ENCODE measurements at regions not wholly inside any gene's neighbourhood (a gene's known extent, or its start where the extent isn't known, plus 50 kb on each side); places are given as distances from the start of the nearest gene placed in this dataset.

GRCh38 chr2:2797797-2798196, 466.7 kb upstream of the MYT1L start (continued):
- TF ChIP-seq REST (IDR thresholded peaks at IDR 0.05): no peak

- Histone ChIP-seq H3K4me1 (ENCODE audit: control insufficient read depth in 4 of 4, insufficient read depth in 4 of 4, low read length in 3 of 4) (no peaks in the 10 kb centered on the region), H3K9me3 (ENCODE audit: control insufficient read depth in 4 of 4, low read length in 3 of 4) (no peaks in the 10 kb centered on the region), H3K9ac (ENCODE audit: low read depth in 1 of 2, low read length in 2 of 2) (no peak overlapping the region), H3K27me3 (ENCODE audit: control insufficient read depth in 4 of 4, insufficient read depth in 4 of 4, low read length in 3 of 4) (no peaks in the 10 kb centered on the region), H3K27ac (ENCODE audit: low read depth in 1 of 2, low read length in 2 of 2) (no peak overlapping the region), H3K4me3 (ENCODE audit: low read depth in 1 of 3, low read length in 3 of 3) (no peak overlapping the region), H3K36me3 (ENCODE audit: control insufficient read depth in 4 of 4, insufficient read depth in 3 of 4, low read depth in 1 of 4, low read length in 3 of 4) (no peaks in the 10 kb centered on the region)
- 88% methylated on average over 14 of the region's 14 CpGs for WGBS
- DNase-seq (ENCODE audit: low spot score): no peak
- no peak for TF ChIP-seq NR2F2 (IDR thresholded peaks at IDR 0.05)
- no peak for TF ChIP-seq REST (IDR thresholded peaks at IDR 0.05)
- no peak for TF ChIP-seq FOXA1 (IDR thresholded peaks at IDR 0.05)
- TF ChIP-seq RAD21 (IDR thresholded peaks at IDR 0.05): no peak
Measured at GRCh38 chr2:2796207-2796606, 465.1 kb upstream of the MYT1L start.

- DNase-seq (ENCODE audit: low spot score): no peak
- Histone ChIP-seq H3K4me3 (ENCODE audit: low read depth in 1 of 3, low read length in 3 of 3) (no peak overlapping the region), H3K27me3 (ENCODE audit: control insufficient read depth in 4 of 4, insufficient read depth in 4 of 4, low read length in 3 of 4) (no peaks in the 10 kb centered on the region), H3K27ac (ENCODE audit: low read depth in 1 of 2, low read length in 2 of 2) (no peak overlapping the region), H3K4me1 (ENCODE audit: control insufficient read depth in 4 of 4, insufficient read depth in 4 of 4, low read length in 3 of 4) (no peaks in the 10 kb centered on the region), H3K9ac (ENCODE audit: low read depth in 1 of 2, low read length in 2 of 2) (no peak overlapping the region), H3K9me3 (ENCODE audit: control insufficient read depth in 4 of 4, low read length in 3 of 4) (no peaks in the 10 kb centered on the region), H3K36me3 (ENCODE audit: control insufficient read depth in 4 of 4, insufficient read depth in 3 of 4, low read depth in 1 of 4, low read length in 3 of 4) (no peaks in the 10 kb centered on the region)
- 90% methylated on average over 29 of the region's 29 CpGs for WGBS
- TF ChIP-seq ATF3 (IDR thresholded peaks at IDR 0.05) (no peak), TAF1 (conservative IDR thresholded peaks at IDR 0.05) (no peak), YY1 (IDR thresholded peaks at IDR 0.05) (no peak), RXRA (IDR thresholded peaks at IDR 0.05) (no peak), HNF4A (conservative IDR thresholded peaks at IDR 0.05) (no peak), NR2F2 (IDR thresholded peaks at IDR 0.05) (no peak), HNF4G (IDR thresholded peaks at IDR 0.05) (no peak), GABPA (IDR thresholded peaks at IDR 0.05 in 1 of 2, conservative IDR thresholded peaks at IDR 0.05 in 1 of 2) (no peak), ZBTB33 (IDR thresholded peaks at IDR 0.05) (no peak), MAX (IDR thresholded peaks at IDR 0.05) (no peak), REST (IDR thresholded peaks at IDR 0.05) (no peak), JUND (IDR thresholded peaks at IDR 0.05) (no peak), FOXA1 (IDR thresholded peaks at IDR 0.05) (no peak), SP1 (IDR thresholded peaks at IDR 0.05) (no peak), EGR1 (IDR thresholded peaks at IDR 0.05; ENCODE audit: low read depth in 2 of 2) (no peak)
Measured at GRCh38 chr2:2795438-2796091, 464.5 kb upstream of the MYT1L start.

All from liver (tissue), 7 donors.